HG03066 (cell line): ENCODE measurements at regions not wholly inside any gene's neighbourhood (a gene's known extent, or its start where the extent isn't known, plus 50 kb on each side); places are given as distances from the start of the nearest gene placed in this dataset.

ENCODE experiments used
- ATAC-seq: cut with Tn5 transposase; IDR thresholded peaks from one replicate; pipeline ENCODE4 v1.9.1; 2021; ENCODE audit warnings: low read depth; ENCODE audit not compliant: unreplicated experiment

GRCh38 chr6:87820343-87820984 lies 118.4 kb upstream of the AKIRIN2 start:
- ATAC-seq, result no peak

- no peak for ATAC-seq
Observed at GRCh38 chr6:87817183-87817582, 115.2 kb upstream of the AKIRIN2 start.

GRCh38 chr6:87815449-87815848 lies 113.4 kb upstream of the AKIRIN2 start:
- ATAC-seq, result no peak

GRCh38 chr6:87808005-87808757 lies 106.1 kb upstream of the AKIRIN2 start:
- no peak for ATAC-seq

GRCh38 chr6:87807475-87807874 lies 105.4 kb upstream of the AKIRIN2 start:
- peak; percentile 87 for ATAC-seq

- ATAC-seq, result no peak
Observed at GRCh38 chr6:87806635-87807034, 104.6 kb upstream of the AKIRIN2 start.

GRCh38 chr6:87806099-87806498 lies 104.1 kb upstream of the AKIRIN2 start:
- no peak for ATAC-seq

GRCh38 chr6:87803791-87804190 lies 101.8 kb upstream of the AKIRIN2 start:
- ATAC-seq, result no peak

GRCh38 chr6:87799651-87800050 lies 97.6 kb upstream of the AKIRIN2 start:
- no peak for ATAC-seq

- no peak for ATAC-seq
Observed at GRCh38 chr6:87798393-87799278, 96.6 kb upstream of the AKIRIN2 start.

- no peak for ATAC-seq
Observed at GRCh38 chr6:87794922-87795885, 93.2 kb upstream of the AKIRIN2 start.

GRCh38 chr6:87793315-87793714 lies 91.3 kb upstream of the AKIRIN2 start:
- no peak for ATAC-seq

GRCh38 chr6:87791982-87792381 lies 89.9 kb upstream of the AKIRIN2 start:
- ATAC-seq, result no peak

GRCh38 chr6:87791485-87791884 lies 89.5 kb upstream of the AKIRIN2 start:
- no peak for ATAC-seq

GRCh38 chr6:87791029-87791428 lies 89.0 kb upstream of the AKIRIN2 start:
- ATAC-seq, result no peak

GRCh38 chr6:87789900-87790290 lies 87.9 kb upstream of the AKIRIN2 start:
- ATAC-seq, result no peak

- ATAC-seq, result no peak
Observed at GRCh38 chr6:87789198-87789899, 87.3 kb upstream of the AKIRIN2 start.

- no peak for ATAC-seq
Observed at GRCh38 chr6:87788141-87788540, 86.1 kb upstream of the AKIRIN2 start.

- no peak for ATAC-seq
Observed at GRCh38 chr6:87785229-87785862, 83.3 kb upstream of the AKIRIN2 start.
